Stimulated activated naive CD4-positive, alpha-beta T cell (primary cell): ENCODE measurements at regions not wholly inside any gene's neighbourhood (a gene's known extent, or its start where the extent isn't known, plus 50 kb on each side); places are given as distances from the start of the nearest gene placed in this dataset.

Experiments
- DNase-seq, 6 experiments: peaks; one replicate each; lab custom pipeline; 2025; lab: John Stamatoyannopoulos, UW

GRCh38 chr2:18132697-18133096 is 254.2 kb downstream of the KCNS3 start:
- no peak for DNase-seq

- DNase-seq = no peak
Observed at GRCh38 chr2:18131761-18132160, 253.3 kb downstream of the KCNS3 start.

GRCh38 chr2:18129348-18129747 is 250.9 kb downstream of the KCNS3 start:
- no peak for DNase-seq

GRCh38 chr2:18125303-18125702 is 246.8 kb downstream of the KCNS3 start:
- no peak for DNase-seq

- no peak for DNase-seq
Observed at GRCh38 chr2:18124116-18124835, 245.8 kb downstream of the KCNS3 start.

- no peak for DNase-seq
Observed at GRCh38 chr2:18123577-18123976, 245.1 kb downstream of the KCNS3 start.

- no peak for DNase-seq
Observed at GRCh38 chr2:18123211-18123570, 244.7 kb downstream of the KCNS3 start.

GRCh38 chr2:18122544-18123210 is 244.2 kb downstream of the KCNS3 start:
- DNase-seq = no peak

- DNase-seq = no peak
Observed at GRCh38 chr2:18119883-18120282, 241.4 kb downstream of the KCNS3 start.

GRCh38 chr2:18118703-18119102 is 240.2 kb downstream of the KCNS3 start:
- DNase-seq = no peak

GRCh38 chr2:18117592-18117991 is 239.1 kb downstream of the KCNS3 start:
- DNase-seq = no peak

- DNase-seq = no peak
Observed at GRCh38 chr2:18110222-18110621, 231.8 kb downstream of the KCNS3 start.

- no peak for DNase-seq
Observed at GRCh38 chr2:18106841-18107240, 228.4 kb downstream of the KCNS3 start.

GRCh38 chr2:18105929-18106328 is 227.5 kb downstream of the KCNS3 start:
- DNase-seq = no peak

- DNase-seq = no peak
Observed at GRCh38 chr2:18104595-18105224, 226.2 kb downstream of the KCNS3 start.

- DNase-seq = no peak
Observed at GRCh38 chr2:18096836-18097405, 218.5 kb downstream of the KCNS3 start.

GRCh38 chr2:18094277-18094676 is 215.8 kb downstream of the KCNS3 start:
- no peak for DNase-seq

- no peak for DNase-seq
Observed at GRCh38 chr2:18093196-18093595, 214.7 kb downstream of the KCNS3 start.

GRCh38 chr2:18092760-18093159 is 214.3 kb downstream of the KCNS3 start:
- DNase-seq = no peak

GRCh38 chr2:18085593-18085992 is 207.1 kb downstream of the KCNS3 start:
- no peak for DNase-seq

- DNase-seq = no peak
Observed at GRCh38 chr2:18084376-18084775, 205.9 kb downstream of the KCNS3 start.

- no peak for DNase-seq
Observed at GRCh38 chr2:18083806-18084205, 205.3 kb downstream of the KCNS3 start.

- no peak for DNase-seq
Observed at GRCh38 chr2:18078216-18078615, 199.7 kb downstream of the KCNS3 start.
